ENCODE measurements at regions not wholly inside any gene's neighbourhood (a gene's known extent, or its start where the extent isn't known, plus 50 kb on each side); places are given as distances from the start of the nearest gene placed in this dataset.
"Not testable (repeated sequence)": the region's sequence is repeated elsewhere in the genome, so short reads cannot be mapped to it uniquely, and the experiment has no call there.

DNA sequence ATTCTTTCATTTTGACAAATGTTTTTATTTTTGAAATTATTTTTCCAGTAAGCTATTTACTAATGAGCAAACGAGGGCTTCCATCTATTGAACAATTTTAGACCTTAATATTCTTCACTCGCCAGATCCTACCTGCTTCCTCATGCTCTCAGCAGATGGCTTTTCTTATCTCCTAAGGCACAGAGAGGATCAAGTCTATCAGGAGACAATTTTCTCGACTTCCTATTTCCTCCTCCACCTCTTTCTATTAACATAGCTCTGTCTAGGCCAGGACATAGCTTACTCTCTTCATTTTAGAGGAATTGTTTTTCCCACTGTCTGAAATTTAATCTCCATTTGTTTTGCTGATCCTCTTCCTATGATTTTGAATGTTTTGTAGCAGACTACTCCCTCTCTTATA lies 87.0 kb upstream of the MAN1A1 start:
- no peaks in the 10 kb centered on the region for H3K9me3 ChIP-seq (ENCODE audit: control insufficient read depth, low read depth, low read length)
- H3K36me3 ChIP-seq (ENCODE audit: control insufficient read depth, low read depth, low read length), result no peaks in the 10 kb centered on the region
- H3K4me3 ChIP-seq (ENCODE audit: low read length), result no peak overlapping the region

DNA sequence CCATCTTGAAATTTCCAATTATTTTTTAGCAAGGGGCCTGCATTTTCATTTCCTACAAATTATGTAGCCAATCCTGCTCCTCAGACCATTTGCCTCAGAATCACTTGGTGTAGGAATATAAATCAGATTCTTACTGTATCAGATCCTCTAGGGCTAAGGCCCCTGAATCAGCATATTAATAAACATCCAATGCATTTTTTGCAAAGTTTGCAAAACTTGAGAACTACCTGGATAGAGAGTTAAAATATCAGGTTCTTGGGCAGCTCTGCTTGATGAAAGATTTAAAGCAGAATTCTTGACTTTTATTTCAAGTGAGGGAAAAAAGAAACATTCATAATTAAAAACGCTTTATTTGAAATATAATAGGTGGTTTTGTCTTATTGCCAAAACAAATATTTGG lies 82.2 kb upstream of the MAN1A1 start:
- Histone ChIP-seq H3K27ac (ENCODE audit: low read length) (no peak overlapping the region), H3K9ac (ENCODE audit: low read length) (no peak overlapping the region), H3K9me3 (ENCODE audit: control insufficient read depth, low read depth, low read length) (no peaks in the 10 kb centered on the region), H3K27me3 (ENCODE audit: control insufficient read depth, insufficient read depth, low read length) (no peaks in the 10 kb centered on the region), H3K36me3 (ENCODE audit: control insufficient read depth, low read depth, low read length) (no peaks in the 10 kb centered on the region), H3K4me3 (ENCODE audit: low read length) (no peak overlapping the region), H3K4me1 (ENCODE audit: control insufficient read depth, low read depth, low read length) (no peaks in the 10 kb centered on the region)

More for the DNA sequence above, 87.0 kb upstream of the MAN1A1 start:
- no peaks in the 10 kb centered on the region for H3K27me3 ChIP-seq (ENCODE audit: control insufficient read depth, insufficient read depth, low read length)
- no peak overlapping the region for H3K27ac ChIP-seq (ENCODE audit: low read length)
- no peak overlapping the region for H3K9ac ChIP-seq (ENCODE audit: low read length)
- no peaks in the 10 kb centered on the region for H3K4me1 ChIP-seq (ENCODE audit: control insufficient read depth, low read depth, low read length)

DNA sequence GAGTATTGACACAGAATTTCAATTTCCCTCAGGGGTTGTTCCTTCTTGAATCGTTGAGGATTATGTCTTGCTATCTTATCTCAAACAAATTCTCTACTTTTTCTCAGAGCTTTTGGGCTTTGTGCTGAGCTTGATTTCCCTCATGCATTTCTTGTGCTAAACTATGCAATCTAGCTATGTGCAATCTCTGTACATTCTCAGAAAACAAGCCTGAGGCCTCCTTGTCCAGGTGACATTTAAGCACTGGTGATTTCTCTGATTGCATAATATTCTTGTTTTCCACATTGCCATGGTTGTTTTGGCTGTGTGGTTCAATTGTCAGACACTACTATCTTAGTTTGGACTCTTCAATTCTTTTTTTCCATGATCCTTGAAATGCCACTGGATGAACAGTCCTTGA lies 81.2 kb upstream of the MAN1A1 start:
- no peaks in the 10 kb centered on the region for H3K4me1 ChIP-seq (ENCODE audit: control insufficient read depth, low read depth, low read length)
- H3K27ac ChIP-seq (ENCODE audit: low read length), result no peak overlapping the region

DNA sequence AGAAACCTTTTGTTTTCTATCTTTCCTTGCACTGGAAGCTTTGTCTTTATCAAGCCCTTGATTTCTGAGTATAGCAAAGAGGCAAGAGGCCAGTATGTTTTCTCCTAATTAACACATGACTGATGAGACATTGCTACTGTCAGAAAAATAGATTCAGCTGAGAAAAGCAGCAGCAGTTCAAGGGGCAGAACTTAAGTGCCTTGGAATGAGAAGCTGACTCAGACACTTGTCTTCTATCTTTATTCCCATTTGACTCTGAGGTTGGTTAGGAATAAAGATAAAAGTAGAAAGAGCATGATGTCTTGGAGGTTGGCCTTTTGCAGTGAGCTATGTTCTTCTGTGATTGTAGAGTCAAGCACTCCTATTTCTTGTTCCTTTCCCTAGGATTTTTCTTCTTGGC lies 79.1 kb upstream of the MAN1A1 start:
- Histone ChIP-seq H3K36me3 (ENCODE audit: control insufficient read depth, low read depth, low read length) (no peaks in the 10 kb centered on the region), H3K9ac (ENCODE audit: low read length) (no peak overlapping the region)

More for the DNA sequence above, 81.2 kb upstream of the MAN1A1 start:
- H3K4me3 ChIP-seq (ENCODE audit: low read length), result no peak overlapping the region
- H3K27me3 ChIP-seq (ENCODE audit: control insufficient read depth, insufficient read depth, low read length), result no peaks in the 10 kb centered on the region
- no peaks in the 10 kb centered on the region for H3K9me3 ChIP-seq (ENCODE audit: control insufficient read depth, low read depth, low read length)
- no peak overlapping the region for H3K9ac ChIP-seq (ENCODE audit: low read length)
- no peaks in the 10 kb centered on the region for H3K36me3 ChIP-seq (ENCODE audit: control insufficient read depth, low read depth, low read length)

DNA sequence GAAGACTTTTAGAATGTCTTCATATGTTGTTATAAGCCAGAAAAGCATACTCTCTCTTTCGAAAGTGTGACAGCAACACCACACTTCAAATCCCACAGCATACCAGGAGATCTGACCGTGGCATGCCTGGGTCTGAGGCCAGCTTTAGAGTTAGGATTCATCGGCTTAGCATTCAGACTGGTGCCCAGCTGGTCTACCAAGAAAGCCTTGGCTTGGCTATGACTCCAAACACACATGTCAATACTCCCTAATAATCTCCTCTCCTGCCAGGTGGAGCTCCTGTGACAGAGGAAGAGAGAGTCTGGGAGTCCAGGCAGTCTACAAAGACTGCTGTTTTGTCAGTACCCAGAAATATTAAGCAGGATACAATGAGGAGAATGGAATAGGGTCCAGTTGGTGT lies 77.1 kb upstream of the MAN1A1 start:
- Histone ChIP-seq H3K36me3 (ENCODE audit: control insufficient read depth, low read depth, low read length) (no peaks in the 10 kb centered on the region), H3K4me3 (ENCODE audit: low read length) (no peak overlapping the region), H3K9ac (ENCODE audit: low read length) (no peak overlapping the region), H3K9me3 (ENCODE audit: control insufficient read depth, low read depth, low read length) (no peaks in the 10 kb centered on the region), H3K27ac (ENCODE audit: low read length) (no peak overlapping the region), H3K4me1 (ENCODE audit: control insufficient read depth, low read depth, low read length) (no peaks in the 10 kb centered on the region), H3K27me3 (ENCODE audit: control insufficient read depth, insufficient read depth, low read length) (no peaks in the 10 kb centered on the region)

More for the DNA sequence above, 79.1 kb upstream of the MAN1A1 start:
- Histone ChIP-seq H3K27me3 (ENCODE audit: control insufficient read depth, insufficient read depth, low read length) (no peaks in the 10 kb centered on the region), H3K27ac (ENCODE audit: low read length) (no peak overlapping the region), H3K4me3 (ENCODE audit: low read length) (no peak overlapping the region), H3K9me3 (ENCODE audit: control insufficient read depth, low read depth, low read length) (no peaks in the 10 kb centered on the region), H3K4me1 (ENCODE audit: control insufficient read depth, low read depth, low read length) (no peaks in the 10 kb centered on the region)

DNA sequence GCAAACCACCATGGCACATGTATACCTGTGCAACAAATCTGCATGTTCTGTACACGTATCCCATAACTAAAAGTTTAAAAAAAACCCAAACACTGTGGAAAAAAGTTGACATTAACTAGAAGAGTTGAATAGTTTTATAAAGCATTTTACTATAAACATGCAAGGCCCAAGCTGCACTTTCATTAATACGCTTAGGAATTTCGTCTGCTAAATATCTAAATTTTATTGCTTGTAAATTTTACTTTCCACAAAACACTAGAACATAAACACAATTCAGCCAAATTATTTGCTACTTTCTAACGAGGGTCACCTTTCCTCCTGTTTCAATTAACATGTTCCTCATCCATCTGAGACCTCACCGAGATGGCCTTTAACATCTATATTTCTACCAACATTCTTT lies 74.4 kb upstream of the MAN1A1 start:
- H3K4me1 ChIP-seq (ENCODE audit: control insufficient read depth, low read depth, low read length), result no peaks in the 10 kb centered on the region

DNA sequence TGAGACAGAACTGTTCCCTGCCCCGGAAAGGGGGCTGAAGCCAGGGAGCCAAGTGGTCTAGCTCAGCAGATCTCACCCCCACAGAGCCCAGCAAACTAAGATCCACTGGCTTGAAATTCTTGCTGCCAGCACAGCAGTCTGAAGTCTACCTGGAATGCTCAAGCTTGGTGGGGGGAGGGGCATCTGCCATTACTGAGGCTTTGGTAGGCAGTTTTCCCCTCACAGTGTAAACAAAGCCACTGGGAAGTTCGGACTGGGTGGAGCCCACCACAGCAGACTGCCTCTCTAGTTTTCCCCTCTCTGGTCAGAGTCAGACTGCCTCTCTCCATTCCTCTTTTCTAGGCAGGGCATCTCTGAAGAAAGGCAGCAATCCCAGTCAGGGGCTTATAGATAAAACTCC lies 68.5 kb upstream of the MAN1A1 start:
- H3K36me3 ChIP-seq (ENCODE audit: control insufficient read depth, low read depth, low read length); H3K9ac ChIP-seq (ENCODE audit: low read length); H3K4me3 ChIP-seq (ENCODE audit: low read length); H3K4me1 ChIP-seq (ENCODE audit: control insufficient read depth, low read depth, low read length); H3K9me3 ChIP-seq (ENCODE audit: control insufficient read depth, low read depth, low read length); H3K27me3 ChIP-seq (ENCODE audit: control insufficient read depth, insufficient read depth, low read length); H3K27ac ChIP-seq (ENCODE audit: low read length): not testable (repeated sequence)

More for the DNA sequence above, 74.4 kb upstream of the MAN1A1 start:
- Histone ChIP-seq H3K9ac (ENCODE audit: low read length) (no peak overlapping the region), H3K36me3 (ENCODE audit: control insufficient read depth, low read depth, low read length) (no peaks in the 10 kb centered on the region), H3K4me3 (ENCODE audit: low read length) (no peak overlapping the region), H3K9me3 (ENCODE audit: control insufficient read depth, low read depth, low read length) (no peaks in the 10 kb centered on the region), H3K27ac (ENCODE audit: low read length) (no peak overlapping the region), H3K27me3 (ENCODE audit: control insufficient read depth, insufficient read depth, low read length) (no peaks in the 10 kb centered on the region)

DNA sequence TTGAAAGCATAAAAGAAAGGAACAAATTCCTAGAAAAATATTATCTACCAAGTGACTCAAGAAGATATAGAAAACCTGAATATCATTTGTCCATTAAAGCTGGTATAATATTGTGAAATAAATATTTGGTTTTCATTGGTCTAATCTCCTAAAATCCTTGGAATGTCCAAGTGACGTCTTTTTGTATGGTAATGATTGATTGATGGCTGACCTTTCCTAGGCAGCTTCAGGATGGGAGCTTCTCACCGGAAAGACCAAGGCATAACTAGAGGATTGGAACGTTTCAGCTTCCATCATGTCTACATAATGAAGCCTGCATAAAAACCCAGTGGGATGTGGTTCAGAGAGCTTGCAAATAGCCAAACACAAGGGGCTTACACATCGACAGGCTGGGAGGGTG lies 57.6 kb upstream of the MAN1A1 start:
- Histone ChIP-seq H3K9me3 (ENCODE audit: control insufficient read depth, low read depth, low read length) (no peaks in the 10 kb centered on the region), H3K27ac (ENCODE audit: low read length) (no peak overlapping the region), H3K27me3 (ENCODE audit: control insufficient read depth, insufficient read depth, low read length) (no peaks in the 10 kb centered on the region), H3K4me1 (ENCODE audit: control insufficient read depth, low read depth, low read length) (no peaks in the 10 kb centered on the region), H3K4me3 (ENCODE audit: low read length) (no peak overlapping the region), H3K9ac (ENCODE audit: low read length) (no peak overlapping the region), H3K36me3 (ENCODE audit: control insufficient read depth, low read depth, low read length) (no peaks in the 10 kb centered on the region)

DNA sequence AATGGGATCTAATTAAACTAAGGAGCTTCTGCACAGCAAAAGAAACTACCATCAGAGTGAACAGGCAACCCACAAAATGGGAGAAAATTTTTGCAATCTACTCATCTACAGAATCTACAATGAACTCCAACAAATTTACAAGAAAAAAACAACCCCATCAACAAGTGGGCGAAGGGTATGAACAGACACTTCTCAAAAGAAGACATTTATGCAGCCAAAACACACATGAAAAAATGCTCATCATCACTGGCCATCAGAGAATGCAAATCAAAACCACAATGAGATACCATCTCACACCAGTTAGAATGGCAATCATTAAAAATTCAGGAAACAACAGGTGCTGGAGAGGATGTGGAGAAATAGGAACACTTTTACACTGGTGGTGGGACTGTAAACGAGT lies 55.6 kb upstream of the MAN1A1 start:
- not testable (repeated sequence) for H3K27me3 ChIP-seq (ENCODE audit: control insufficient read depth, insufficient read depth, low read length); H3K4me3 ChIP-seq (ENCODE audit: low read length); H3K27ac ChIP-seq (ENCODE audit: low read length); H3K9me3 ChIP-seq (ENCODE audit: control insufficient read depth, low read depth, low read length); H3K4me1 ChIP-seq (ENCODE audit: control insufficient read depth, low read depth, low read length); H3K36me3 ChIP-seq (ENCODE audit: control insufficient read depth, low read depth, low read length); H3K9ac ChIP-seq (ENCODE audit: low read length)
